HG03196 (cell line): ENCODE measurements at regions not wholly inside any gene's neighbourhood (a gene's known extent, or its start where the extent isn't known, plus 50 kb on each side); places are given as distances from the start of the nearest gene placed in this dataset.

Source experiments
- ATAC-seq: cut with Tn5 transposase; IDR thresholded peaks from one replicate; pipeline ENCODE4 v1.9.1; 2021; ENCODE audit not compliant: unreplicated experiment

GRCh38 chrX:149275836-149276235 lies 229.3 kb downstream of the IDS start:
- no peak for ATAC-seq

GRCh38 chrX:149274516-149275105 lies 230.5 kb downstream of the IDS start:
- ATAC-seq = no peak

- no peak for ATAC-seq
Observed at GRCh38 chrX:149272690-149273463, 232.2 kb downstream of the IDS start.

- no peak for ATAC-seq
Observed at GRCh38 chrX:149267878-149268813, 237.0 kb downstream of the IDS start.

GRCh38 chrX:149262086-149262485 lies 243.0 kb downstream of the IDS start:
- no peak for ATAC-seq

- no peak for ATAC-seq
Observed at GRCh38 chrX:149259241-149259640, 245.9 kb downstream of the IDS start.

GRCh38 chrX:149255860-149256259 lies 249.2 kb downstream of the IDS start:
- no peak for ATAC-seq

GRCh38 chrX:149248073-149248625 lies 257.0 kb downstream of the IDS start:
- ATAC-seq = no peak

GRCh38 chrX:149230689-149231088 lies 274.4 kb downstream of the IDS start:
- ATAC-seq = no peak

GRCh38 chrX:149223854-149224253 lies 281.3 kb downstream of the IDS start:
- no peak for ATAC-seq

GRCh38 chrX:149222040-149222439 lies 283.1 kb downstream of the IDS start:
- no peak for ATAC-seq

- ATAC-seq = no peak
Observed at GRCh38 chrX:149221230-149221629, 283.9 kb downstream of the IDS start.

GRCh38 chrX:149213264-149213663 lies 291.8 kb downstream of the IDS start:
- ATAC-seq = no peak

- ATAC-seq = no peak
Observed at GRCh38 chrX:149208307-149208706, 296.8 kb downstream of the IDS start.

GRCh38 chrX:149207518-149207917 lies 297.6 kb downstream of the IDS start:
- ATAC-seq = no peak

- ATAC-seq = no peak
Observed at GRCh38 chrX:149205937-149206336, 299.2 kb downstream of the IDS start.

- no peak for ATAC-seq
Observed at GRCh38 chrX:149205081-149205480, 300.0 kb downstream of the IDS start.

- ATAC-seq = no peak
Observed at GRCh38 chrX:149199734-149200133, 305.4 kb downstream of the IDS start.

- ATAC-seq = peak; percentile 85
Observed at GRCh38 chrX:149198980-149199732, 305.9 kb downstream of the IDS start.

- no peak for ATAC-seq
Observed at GRCh38 chrX:149185087-149185486, 320.0 kb downstream of the IDS start.
